Endothelial cell of umbilical vein (primary cell): ENCODE measurements at regions not wholly inside any gene's neighbourhood (a gene's known extent, or its start where the extent isn't known, plus 50 kb on each side); places are given as distances from the start of the nearest gene placed in this dataset.

ENCODE experiments used
- BruUV-seq: library from RNA; stranded (reverse); fragments of 400-500 nt; replicated peaks from 2 replicates; lab custom pipeline; 2021; lab: Mats Ljungman, UMichigan
- CTCF ChIA-PET: fragments of 300-600, 350-600 bp; sonication (Branson Sonifier 250); formaldehyde crosslinking; loops from one replicate; lab custom pipeline; 2021; ENCODE audit warnings: antibody characterized with exemption, inconsistent platforms; lab: Charles Lee
- POLR2A ChIA-PET: fragments of 300-600, 350-600 bp; sonication (Branson Sonifier 250); formaldehyde crosslinking; loops from one replicate; lab custom pipeline; 2021; ENCODE audit warnings: antibody characterized with exemption, inconsistent platforms; lab: Charles Lee
- DNase-seq: peaks from one replicate; pipeline ENCODE4 v3.0.0-alpha.2; 2011; ENCODE audit warnings: low read depth, low spot score
- FAIRE-seq: peaks from 2 replicates; lab custom pipeline; 2011; peaks lifted over from hg19 to GRCh38; lab: Jason Lieb, UNC
- H2AFZ ChIP-seq: 2 replicates; pipeline ENCODE4 v1.6.0; 2012; ENCODE audit warnings: low read depth, low read length, control low read depth, inconsistent platforms
- H3K27ac ChIP-seq: 2 replicates; pipeline ENCODE4 v1.5.1; 2011; ENCODE audit warnings: low read depth, mild to moderate bottlenecking, control low read depth, low read length, moderate library complexity; ENCODE audit not compliant: insufficient read depth
- H3K27me3 ChIP-seq, 2 experiments: 2 replicates each; pipeline versions ENCODE4 v1.6.0 to v1.6.1; 2011; ENCODE audit warnings: low read length in 2 of 2, mixed read lengths in 1 of 2; ENCODE audit not compliant: control insufficient read depth in 2 of 2, insufficient read depth in 2 of 2
- H3K36me3 ChIP-seq, 2 experiments: 2 replicates in 1 of 2; 3 replicates in 1 of 2; pipeline ENCODE4 v1.5.1; 2011; ENCODE audit warnings: low read length in 2 of 2, mild to moderate bottlenecking in 1 of 2, moderate library complexity in 1 of 2; ENCODE audit not compliant: control insufficient read depth in 2 of 2, insufficient read depth in 2 of 2; ENCODE audit errors: extremely low read depth in 1 of 2
- H3K4me1 ChIP-seq: 3 replicates; pipeline ENCODE4 v1.5.1; 2011; ENCODE audit warnings: mild to moderate bottlenecking, low read length; ENCODE audit not compliant: control insufficient read depth, insufficient read depth; ENCODE audit errors: extremely low read depth
- H3K4me2 ChIP-seq: 2 replicates; pipeline ENCODE4 v1.6.1; 2011; ENCODE audit warnings: low read length, control low read depth, mixed read lengths; ENCODE audit not compliant: insufficient read depth
- H3K4me3 ChIP-seq, 3 experiments: fragments of 200-600 bp in 1 of 3; sonication (generic), shearing (Covaris generic) in 1 of 3; replicated peaks in 1 of 3; 2 replicates each; pipeline ENCODE4 v1.5.1; 2011 to 2016; ENCODE audit warnings: control low read depth in 3 of 3, low read length in 3 of 3, mild to moderate bottlenecking in 2 of 3, inconsistent platforms in 1 of 3, low read depth in 1 of 3, moderate library complexity in 1 of 3; ENCODE audit not compliant: insufficient read depth in 1 of 3
- H3K79me2 ChIP-seq: 2 replicates; pipeline ENCODE4 v1.6.0; 2012; ENCODE audit warnings: low read length, inconsistent platforms; ENCODE audit not compliant: control insufficient read depth, insufficient read depth
- H3K9ac ChIP-seq: replicated peaks from 2 replicates; pipeline ENCODE3; 2011; ENCODE audit warnings: low read length, control low read depth; ENCODE audit not compliant: insufficient read depth; ENCODE audit errors: extremely low read depth
- H3K9me1 ChIP-seq: replicated peaks from 3 replicates; pipeline ENCODE4 v1.6.0; 2011; ENCODE audit warnings: mild to moderate bottlenecking, low read length; ENCODE audit not compliant: control insufficient read depth, insufficient read depth; ENCODE audit errors: extremely low read depth
- H3K9me3 ChIP-seq: replicated peaks from 2 replicates; pipeline ENCODE4 v1.5.1; 2012; ENCODE audit warnings: low read length, inconsistent platforms; ENCODE audit not compliant: control insufficient read depth, insufficient read depth
- H4K20me1 ChIP-seq: replicated peaks from 2 replicates; pipeline ENCODE3; 2011; ENCODE audit warnings: mild to moderate bottlenecking, low read length; ENCODE audit not compliant: control insufficient read depth, insufficient read depth; ENCODE audit errors: extremely low read depth
- EZH2 ChIP-seq: IDR thresholded peaks from 2 replicates; pipeline ENCODE4 v1.6.1; 2012; ENCODE audit warnings: borderline replicate concordance, low read depth, mild to moderate bottlenecking, moderate library complexity, low read length, inconsistent platforms; ENCODE audit not compliant: severe bottlenecking
- FOS ChIP-seq: IDR thresholded peaks from 2 replicates; pipeline ENCODE4 v1.6.1; 2011; ENCODE audit warnings: mild to moderate bottlenecking, low read length, moderate library complexity, borderline replicate concordance; ENCODE audit not compliant: insufficient read depth
- GATA2 ChIP-seq: IDR thresholded peaks from 2 replicates; pipeline ENCODE4 v1.7.0; 2011; ENCODE audit warnings: low read depth, mild to moderate bottlenecking, moderate library complexity, mixed read lengths, low read length; ENCODE audit not compliant: insufficient read length, insufficient read depth
- JUN ChIP-seq: IDR thresholded peaks from 2 replicates; pipeline ENCODE4 v1.6.1; 2011; ENCODE audit warnings: borderline replicate concordance, low read depth; ENCODE audit not compliant: insufficient read length, insufficient read depth
- MYC ChIP-seq: IDR thresholded peaks from one replicate; pipeline ENCODE4 v1.6.1; 2011; ENCODE audit warnings: mild to moderate bottlenecking, low read depth, low read length
- POLR2A ChIP-seq: IDR thresholded peaks from 2 replicates; pipeline ENCODE4 v1.6.1; 2012; ENCODE audit warnings: low read depth, mild to moderate bottlenecking, control low read depth, low read length
- POLR2AphosphoS5 ChIP-seq: IDR thresholded peaks from 2 replicates; pipeline ENCODE4 v1.6.1; 2012; ENCODE audit warnings: low read depth, mild to moderate bottlenecking, control low read depth, low read length, moderate library complexity; ENCODE audit not compliant: insufficient read depth
- dilution Hi-C: fragments of 300-500 bp; cut with MboI; formaldehyde crosslinking; loops from one replicate; pipeline ENCODE4 v1.15.0; 2019; ENCODE audit warnings: low sequenced_read_pairs; ENCODE audit not compliant: extremely low pct_ligation_motif_present
- intact Hi-C: fragments of 100-400 bp; cut with micrococcal nuclease; formaldehyde crosslinking; loops from one replicate; pipeline ENCODE4 v1.10.0; 2022
- TF ChIP-seq, protein P1 (sequence below): IDR thresholded peaks from 2 replicates; pipeline ENCODE4 v1.6.1; 2011; ENCODE audit not compliant: insufficient read depth, insufficient read length
- TF ChIP-seq, protein P2 (sequence below), 2 donors: IDR thresholded peaks; 1 replicate in 1 of 2; 2 replicates in 1 of 2; pipeline ENCODE4 v1.5.1; 2011; ENCODE audit warnings: low read length in 2 of 2, mild to moderate bottlenecking in 2 of 2, moderate library complexity in 2 of 2, control low read depth in 1 of 2, inconsistent platforms in 1 of 2, low read depth in 1 of 2; ENCODE audit not compliant: insufficient read depth in 1 of 2; ENCODE audit errors: extremely low read depth in 1 of 2

DNA sequence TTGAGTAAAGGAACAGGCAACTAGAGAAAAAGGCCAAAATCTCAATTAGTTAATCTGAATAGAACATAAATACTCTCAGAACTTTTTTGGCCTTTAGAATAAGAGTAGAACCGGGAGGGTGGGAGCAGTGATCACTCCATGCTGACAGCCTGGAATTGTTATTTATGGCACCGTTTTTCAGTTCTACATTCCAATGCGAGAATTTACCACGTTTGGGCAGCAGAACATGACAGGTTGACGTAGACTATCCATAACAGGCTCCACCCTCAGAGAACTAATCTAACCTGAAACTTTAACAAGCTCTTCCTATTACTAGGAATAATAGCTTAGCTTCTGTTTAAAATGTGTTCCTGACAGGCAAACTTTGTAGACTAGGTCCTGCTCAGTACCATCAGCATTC lies 379.1 kb downstream of the SEC23A start:
- DNase-seq, result no peak
- Histone ChIP-seq H3K4me1 (no peaks in the 10 kb centered on the region), H3K79me2 (no peaks in the 10 kb centered on the region), H3K36me3 (no peaks in the 10 kb centered on the region), H2AFZ (no peak overlapping the region), H3K9me1 (no peaks in the 10 kb centered on the region), H3K9me3 (no peaks in the 10 kb centered on the region), H4K20me1 (no peaks in the 10 kb centered on the region), H3K4me3 (no peak overlapping the region), H3K9ac (no peak overlapping the region), H3K27me3 (no peaks in the 10 kb centered on the region), H3K27ac (no peak overlapping the region), H3K4me2 (no peak overlapping the region)
- BruUV-seq, result no TSS peak
- intact Hi-C loops, result loop anchor here (5.0 kb wide), 1 partner anchor 822 kb away; no protein-coding TSS in a partner anchor
- dilution Hi-C loops, result loop anchor here (25.0 kb wide), 1 partner anchor 138 kb away; no protein-coding TSS in a partner anchor
- no peak for FAIRE-seq
- ChIA-PET POLR2A (no interaction called here), CTCF (interaction anchor here (1.0 to 11.9 kb wide), 6 partner anchors 17 to 311 kb away, joined by 3 to 209 read pairs (median 22); no protein-coding TSS in a partner anchor)
- no peak for TF ChIP-seq MYC
- TF ChIP-seq, protein P1, sequence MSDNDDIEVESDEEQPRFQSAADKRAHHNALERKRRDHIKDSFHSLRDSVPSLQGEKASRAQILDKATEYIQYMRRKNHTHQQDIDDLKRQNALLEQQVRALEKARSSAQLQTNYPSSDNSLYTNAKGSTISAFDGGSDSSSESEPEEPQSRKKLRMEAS, result no peak
- TF ChIP-seq GATA2, result no peak
- no peak for TF ChIP-seq EZH2
- TF ChIP-seq FOS, result no peak
- no peak for TF ChIP-seq POLR2A
- no peak for TF ChIP-seq JUN
- TF ChIP-seq, protein P2, sequence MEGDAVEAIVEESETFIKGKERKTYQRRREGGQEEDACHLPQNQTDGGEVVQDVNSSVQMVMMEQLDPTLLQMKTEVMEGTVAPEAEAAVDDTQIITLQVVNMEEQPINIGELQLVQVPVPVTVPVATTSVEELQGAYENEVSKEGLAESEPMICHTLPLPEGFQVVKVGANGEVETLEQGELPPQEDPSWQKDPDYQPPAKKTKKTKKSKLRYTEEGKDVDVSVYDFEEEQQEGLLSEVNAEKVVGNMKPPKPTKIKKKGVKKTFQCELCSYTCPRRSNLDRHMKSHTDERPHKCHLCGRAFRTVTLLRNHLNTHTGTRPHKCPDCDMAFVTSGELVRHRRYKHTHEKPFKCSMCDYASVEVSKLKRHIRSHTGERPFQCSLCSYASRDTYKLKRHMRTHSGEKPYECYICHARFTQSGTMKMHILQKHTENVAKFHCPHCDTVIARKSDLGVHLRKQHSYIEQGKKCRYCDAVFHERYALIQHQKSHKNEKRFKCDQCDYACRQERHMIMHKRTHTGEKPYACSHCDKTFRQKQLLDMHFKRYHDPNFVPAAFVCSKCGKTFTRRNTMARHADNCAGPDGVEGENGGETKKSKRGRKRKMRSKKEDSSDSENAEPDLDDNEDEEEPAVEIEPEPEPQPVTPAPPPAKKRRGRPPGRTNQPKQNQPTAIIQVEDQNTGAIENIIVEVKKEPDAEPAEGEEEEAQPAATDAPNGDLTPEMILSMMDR (IDR thresholded peaks at IDR 0.05; ENCODE audit: extremely low read depth in 1 of 2, insufficient read depth in 1 of 2, low read depth in 1 of 2, low read length in 2 of 2), result no peak
- no peak for TF ChIP-seq POLR2AphosphoS5
